Fibroblast of pulmonary artery (primary cell): ENCODE measurements at regions not wholly inside any gene's neighbourhood (a gene's known extent, or its start where the extent isn't known, plus 50 kb on each side); places are given as distances from the start of the nearest gene placed in this dataset.
A peak's percentile ranks its signal among the peaks of the same experiment; 100 is the strongest.

Experiments used
- DNase-seq: peaks from one replicate; pipeline ENCODE4 v3.0.0-alpha.2; 2010; ENCODE audit warnings: low read depth
- H3K4me3 ChIP-seq: replicated peaks from 2 replicates; pipeline ENCODE4 v1.5.1; 2011; ENCODE audit warnings: low read depth, mild to moderate bottlenecking, control low read depth, low read length, moderate library complexity
- TF ChIP-seq, protein P1 (sequence below): IDR thresholded peaks from 2 replicates; pipeline ENCODE4 v1.5.1; 2011; ENCODE audit warnings: mild to moderate bottlenecking, control low read depth, low read length, inconsistent platforms; ENCODE audit errors: missing control alignments

DNA sequence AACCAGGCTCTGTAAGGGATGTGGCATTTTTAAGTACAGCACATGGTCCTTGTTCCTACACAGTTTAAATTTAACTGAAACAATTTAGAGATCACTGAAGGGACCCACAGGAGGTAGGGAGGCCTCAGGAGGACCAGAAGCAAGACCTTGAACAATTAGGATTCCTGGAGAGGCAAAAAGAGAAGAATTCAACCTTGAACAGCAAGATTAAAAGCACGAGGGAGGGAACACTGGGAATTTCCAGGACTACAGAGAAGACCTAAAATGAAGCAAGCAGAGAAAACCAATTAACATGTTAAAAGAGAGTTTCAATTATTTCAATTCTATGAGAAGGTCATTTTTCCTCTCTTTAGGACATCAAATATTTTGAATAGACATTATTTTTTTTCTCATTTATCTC is 160.3 kb downstream of the KCTD12 start:
- DNase-seq = no peak
- H3K4me3 ChIP-seq = no peak overlapping the region
- TF ChIP-seq, protein P1, sequence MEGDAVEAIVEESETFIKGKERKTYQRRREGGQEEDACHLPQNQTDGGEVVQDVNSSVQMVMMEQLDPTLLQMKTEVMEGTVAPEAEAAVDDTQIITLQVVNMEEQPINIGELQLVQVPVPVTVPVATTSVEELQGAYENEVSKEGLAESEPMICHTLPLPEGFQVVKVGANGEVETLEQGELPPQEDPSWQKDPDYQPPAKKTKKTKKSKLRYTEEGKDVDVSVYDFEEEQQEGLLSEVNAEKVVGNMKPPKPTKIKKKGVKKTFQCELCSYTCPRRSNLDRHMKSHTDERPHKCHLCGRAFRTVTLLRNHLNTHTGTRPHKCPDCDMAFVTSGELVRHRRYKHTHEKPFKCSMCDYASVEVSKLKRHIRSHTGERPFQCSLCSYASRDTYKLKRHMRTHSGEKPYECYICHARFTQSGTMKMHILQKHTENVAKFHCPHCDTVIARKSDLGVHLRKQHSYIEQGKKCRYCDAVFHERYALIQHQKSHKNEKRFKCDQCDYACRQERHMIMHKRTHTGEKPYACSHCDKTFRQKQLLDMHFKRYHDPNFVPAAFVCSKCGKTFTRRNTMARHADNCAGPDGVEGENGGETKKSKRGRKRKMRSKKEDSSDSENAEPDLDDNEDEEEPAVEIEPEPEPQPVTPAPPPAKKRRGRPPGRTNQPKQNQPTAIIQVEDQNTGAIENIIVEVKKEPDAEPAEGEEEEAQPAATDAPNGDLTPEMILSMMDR = no peak

DNA sequence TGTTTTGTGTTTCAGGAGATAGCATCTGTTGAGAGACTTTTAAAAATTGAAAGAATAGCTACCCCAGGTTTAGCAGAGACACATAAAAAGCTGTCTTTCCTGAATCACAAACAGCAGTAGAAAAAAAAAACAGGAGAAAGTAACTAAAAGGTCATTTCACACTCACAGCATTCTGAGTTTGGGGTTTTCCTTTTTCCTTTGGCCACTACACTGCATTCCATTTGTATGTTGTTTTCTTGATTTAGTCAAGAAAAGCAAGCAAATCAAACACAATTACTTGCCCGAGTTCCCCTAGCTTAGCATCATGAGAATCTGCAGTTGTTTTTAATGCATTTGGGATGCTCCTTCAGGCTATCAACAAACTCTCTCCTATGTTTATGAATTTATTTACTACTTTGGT is 161.0 kb downstream of the KCTD12 start:
- DNase-seq = peak; percentile 67
- no peak overlapping the region for H3K4me3 ChIP-seq
- TF ChIP-seq, protein P1 = no peak

DNA sequence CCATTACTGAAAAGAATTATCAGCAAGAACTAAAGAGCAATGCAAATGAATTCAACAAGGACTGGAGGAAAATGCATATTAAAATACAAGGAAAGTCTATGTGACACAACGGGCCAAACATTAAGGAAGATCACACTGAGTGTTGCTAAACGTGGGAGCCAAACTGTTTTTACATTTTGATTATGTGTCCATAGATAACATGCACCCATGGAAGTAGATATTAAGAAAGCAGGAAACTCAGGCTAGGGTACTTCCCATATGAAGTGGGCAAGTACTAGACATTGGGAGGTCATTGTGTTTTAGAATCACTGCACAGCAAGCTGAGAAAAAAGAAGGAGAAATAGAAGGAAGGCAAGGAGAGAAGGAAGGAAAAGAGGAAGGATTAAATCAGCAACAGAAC is 161.8 kb downstream of the KCTD12 start:
- TF ChIP-seq, protein P1 = no peak
- no peak overlapping the region for H3K4me3 ChIP-seq
- DNase-seq = no peak

DNA sequence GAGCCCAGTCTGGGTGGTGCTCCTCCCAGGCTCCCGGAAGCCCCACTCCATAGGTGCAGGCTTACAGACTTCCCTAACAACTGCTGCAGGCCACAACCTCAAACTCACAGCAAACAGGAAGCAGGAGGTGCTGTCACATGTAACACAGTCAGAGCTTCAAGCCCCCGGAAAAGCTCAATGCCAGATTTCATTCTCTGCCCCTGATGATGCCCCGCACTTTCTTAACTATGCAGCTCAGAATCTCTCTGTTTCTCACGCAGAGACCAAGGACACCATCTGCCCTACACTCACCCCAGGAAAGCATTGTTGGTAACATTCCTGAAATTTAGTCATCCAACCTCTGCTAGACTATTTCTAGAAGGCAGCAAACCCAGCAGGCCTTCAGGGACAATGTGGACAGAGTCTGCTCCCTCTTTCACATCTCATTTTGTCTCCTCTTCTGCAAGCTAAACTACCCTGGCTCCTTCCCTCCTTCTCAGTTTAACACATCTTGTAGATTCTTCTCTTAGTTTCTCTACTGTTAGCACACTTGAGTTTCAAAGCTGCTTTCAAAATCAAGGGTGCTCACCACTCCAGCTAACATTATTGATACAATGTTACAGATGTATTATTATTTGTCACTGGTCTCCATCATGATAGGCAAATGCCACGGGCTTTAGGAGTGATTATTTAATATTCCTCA is 162.5 kb downstream of the KCTD12 start:
- H3K4me3 ChIP-seq = no peak overlapping the region
- TF ChIP-seq, protein P1 = no peak
- peak; percentile 94 for DNase-seq

DNA sequence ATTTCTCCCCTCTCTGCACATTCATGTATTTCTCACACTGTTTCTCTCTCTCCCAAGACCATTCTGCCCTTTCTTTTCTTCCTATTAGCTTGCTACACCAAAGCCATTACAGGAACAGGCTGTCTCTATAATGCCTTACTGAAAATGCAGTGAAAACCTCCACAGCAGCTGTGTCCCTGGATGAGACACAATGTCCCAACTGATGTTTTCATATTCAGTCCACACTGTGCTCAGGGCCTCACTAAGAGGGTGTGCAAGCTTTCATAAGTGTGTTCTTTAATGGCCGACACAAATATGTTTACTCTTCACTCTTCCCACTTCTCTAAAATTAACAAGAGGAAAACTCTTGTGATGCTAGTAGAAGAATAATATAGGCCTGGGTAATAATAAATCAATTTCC is 163.4 kb downstream of the KCTD12 start:
- TF ChIP-seq, protein P1 = no peak
- DNase-seq = no peak
- no peak overlapping the region for H3K4me3 ChIP-seq

DNA sequence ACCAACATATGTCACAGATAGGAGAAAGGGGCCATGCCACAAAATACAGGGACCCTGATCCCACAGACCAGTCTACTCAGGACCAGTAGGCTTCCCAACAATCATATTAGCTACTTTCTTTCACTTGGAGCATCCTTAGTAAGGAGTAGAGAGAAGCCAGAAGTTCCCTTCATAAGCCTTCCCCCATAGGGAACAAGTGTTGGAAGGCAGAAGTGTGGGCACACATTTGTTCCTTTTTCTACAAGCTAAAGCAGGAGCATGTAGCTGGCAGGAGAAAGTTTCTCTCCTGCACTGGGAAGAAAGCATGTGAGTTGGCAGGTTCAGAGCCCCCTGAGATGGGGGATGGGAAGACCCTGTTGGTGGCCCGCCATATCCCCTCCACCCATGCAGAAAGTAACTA is 165.4 kb downstream of the KCTD12 start:
- H3K4me3 ChIP-seq = no peak overlapping the region
- no peak for DNase-seq
- TF ChIP-seq, protein P1 = no peak

DNA sequence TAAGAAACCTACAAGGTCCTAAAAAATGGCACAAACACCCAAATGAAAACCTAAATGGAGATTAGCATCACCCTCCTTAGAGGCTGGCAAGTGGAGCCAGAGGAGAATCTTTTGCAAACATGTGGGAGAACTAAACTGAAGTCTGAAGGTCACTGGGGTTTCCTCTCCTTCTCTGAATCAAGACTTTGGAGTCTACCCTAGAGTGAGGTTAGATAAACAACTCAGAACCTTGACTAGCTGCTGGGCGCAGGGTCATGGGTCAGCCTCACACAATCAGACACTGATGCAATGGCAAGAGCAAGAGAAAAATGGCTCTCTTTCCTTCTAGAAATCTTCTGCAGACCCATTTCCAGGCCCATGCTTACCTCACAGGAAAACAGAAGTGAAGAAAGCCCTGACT is 165.8 kb downstream of the KCTD12 start:
- DNase-seq = no peak
- TF ChIP-seq, protein P1 = no peak
- H3K4me3 ChIP-seq = no peak overlapping the region
